Adrenal gland (tissue), 9 donors: ENCODE measurements at regions not wholly inside any gene's neighbourhood (a gene's known extent, or its start where the extent isn't known, plus 50 kb on each side); places are given as distances from the start of the nearest gene placed in this dataset.

Source experiments
- DNase-seq, 7 donors: peaks; one replicate each; pipeline ENCODE4 v3.0.0-alpha.2; 2019 to 2020
- H3K27ac ChIP-seq, 5 donors: fragments of 200-600 bp; sonication (generic) in 4 of 5; 1 replicate in 3 of 5; 2 replicates in 2 of 5; pipeline versions ENCODE4 v1.5.1 to v1.8.0; 2016 to 2020; ENCODE audit warnings: mild to moderate bottlenecking in 1 of 5
- H3K27me3 ChIP-seq: fragments of 200-600 bp; 2 replicates; pipeline ENCODE4 v1.8.0; 2021
- H3K36me3 ChIP-seq, 2 donors: fragments of 200-600 bp; replicated peaks in 1 of 2; 1 replicate in 1 of 2; 2 replicates in 1 of 2; pipeline versions ENCODE4 v1.5.1 to v1.8.0; 2018 to 2022
- H3K4me1 ChIP-seq, 2 donors: fragments of 200-600 bp; replicated peaks in 1 of 2; 1 replicate in 1 of 2; 2 replicates in 1 of 2; pipeline versions ENCODE4 v1.5.1 to v1.8.0; 2018 to 2021
- H3K4me3 ChIP-seq, 4 donors: fragments of 200-600 bp; sonication (generic) in 3 of 4; one replicate each; pipeline ENCODE4 v1.5.1; 2016 to 2018
- H3K9me3 ChIP-seq, 3 donors: fragments of 200-600 bp; sonication (generic) in 1 of 3; replicated peaks in 1 of 3; 1 replicate in 2 of 3; 2 replicates in 1 of 3; pipeline versions ENCODE4 v1.5.1 to v1.8.0; 2016 to 2021
- POLR2A ChIP-seq, 2 donors: fragments of 450-650 bp; IDR thresholded peaks; one replicate each; pipeline ENCODE4 v1.6.1; 2017; ENCODE audit warnings: antibody characterized with exemption in 2 of 2, mild to moderate bottlenecking in 2 of 2, moderate library complexity in 1 of 2
- WGBS, 4 donors: extraction: QIAGEN DNeasy Blood & Tissue Kit in 2 of 4; methylation state at CpG; one replicate each; pipeline versions ENCODE4 v1.1.5 to v1.1.7; 2013 to 2017; 5-methylcytosine and 5-hydroxymethylcytosine counted together
- intact Hi-C, 2 donors: fragments of 100-400 bp; cut with DNase I; formaldehyde crosslinking; loops; one replicate each; pipeline versions ENCODE4 v1.14.1 to v1.15.0; 2022 to 2023
- TF ChIP-seq, protein P1 (sequence below), 6 experiments: fragments of 450-650 bp in 4 of 6; fragments of 200-600 bp in 2 of 6; sonication (generic) in 1 of 6; IDR thresholded peaks; 1 replicate in 5 of 6; 2 replicates in 1 of 6; pipeline versions ENCODE4 v1.5.1 to v1.8.0; 2016 to 2021; ENCODE audit warnings: antibody characterized with exemption in 6 of 6, mild to moderate bottlenecking in 2 of 6, moderate library complexity in 1 of 6
- donor health status: healthy with polysubstance abuse.
- donor health status: Bipolar disorder and iron deficiency.
- donor health status: DM: yes; HTN: yes; CAD: no.
- donor health status: DM: no; HTN: no; CAD: no.
- donor health status: DM: no; HTN: no; CAD: no.

DNA sequence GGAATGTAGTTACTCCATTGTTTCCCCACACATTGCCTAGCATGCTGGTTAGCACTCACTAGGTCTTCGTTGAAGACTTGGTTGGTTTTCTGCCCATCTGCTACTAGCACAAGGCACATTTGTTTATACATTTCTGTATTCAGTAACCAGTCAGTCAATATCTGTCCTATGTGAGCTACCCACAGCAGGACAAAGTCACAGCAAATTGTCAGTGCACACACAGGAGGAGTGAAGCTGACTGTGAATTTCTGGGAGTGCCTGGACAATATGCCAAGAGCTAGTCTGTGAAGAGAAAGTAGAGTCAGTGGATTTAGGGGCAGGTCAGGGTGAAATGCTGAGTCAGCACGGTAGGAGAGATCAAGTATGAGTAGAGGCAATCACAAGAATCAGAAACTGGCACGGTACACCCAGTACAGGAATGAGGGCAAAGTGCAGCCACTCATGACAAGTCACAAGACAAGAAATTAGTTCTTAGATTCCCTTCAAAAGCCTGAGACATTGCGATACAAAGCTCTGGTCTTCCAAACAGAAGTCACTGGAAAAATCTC, 1049.8 kb upstream of the POU3F4 start:
- no peak overlapping the region for H3K27ac ChIP-seq
- H3K36me3 ChIP-seq, result no peaks in the 10 kb centered on the region
- intact Hi-C loops, result no loop called here
- no peaks in the 10 kb centered on the region for H3K27me3 ChIP-seq
- TF ChIP-seq, protein P1, sequence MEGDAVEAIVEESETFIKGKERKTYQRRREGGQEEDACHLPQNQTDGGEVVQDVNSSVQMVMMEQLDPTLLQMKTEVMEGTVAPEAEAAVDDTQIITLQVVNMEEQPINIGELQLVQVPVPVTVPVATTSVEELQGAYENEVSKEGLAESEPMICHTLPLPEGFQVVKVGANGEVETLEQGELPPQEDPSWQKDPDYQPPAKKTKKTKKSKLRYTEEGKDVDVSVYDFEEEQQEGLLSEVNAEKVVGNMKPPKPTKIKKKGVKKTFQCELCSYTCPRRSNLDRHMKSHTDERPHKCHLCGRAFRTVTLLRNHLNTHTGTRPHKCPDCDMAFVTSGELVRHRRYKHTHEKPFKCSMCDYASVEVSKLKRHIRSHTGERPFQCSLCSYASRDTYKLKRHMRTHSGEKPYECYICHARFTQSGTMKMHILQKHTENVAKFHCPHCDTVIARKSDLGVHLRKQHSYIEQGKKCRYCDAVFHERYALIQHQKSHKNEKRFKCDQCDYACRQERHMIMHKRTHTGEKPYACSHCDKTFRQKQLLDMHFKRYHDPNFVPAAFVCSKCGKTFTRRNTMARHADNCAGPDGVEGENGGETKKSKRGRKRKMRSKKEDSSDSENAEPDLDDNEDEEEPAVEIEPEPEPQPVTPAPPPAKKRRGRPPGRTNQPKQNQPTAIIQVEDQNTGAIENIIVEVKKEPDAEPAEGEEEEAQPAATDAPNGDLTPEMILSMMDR (IDR thresholded peaks at IDR 0.05), result no peak
- TF ChIP-seq POLR2A (IDR thresholded peaks at IDR 0.05), result no peak
- no peak for DNase-seq
- H3K4me1 ChIP-seq, result no peaks in the 10 kb centered on the region
- no peaks in the 10 kb centered on the region for H3K9me3 ChIP-seq
- WGBS, 4 donors, result 60 to 71% (median 65%) methylated on average over 4 of the region's 4 CpGs
- no peak overlapping the region for H3K4me3 ChIP-seq

- Histone ChIP-seq H3K27ac (no peak overlapping the region), H3K4me3 (no peak overlapping the region), H3K9me3 (no peaks in the 10 kb centered on the region), H3K36me3 (no peaks in the 10 kb centered on the region), H3K4me1 (no peaks in the 10 kb centered on the region), H3K27me3 (no peaks in the 10 kb centered on the region)
- TF ChIP-seq, protein P1 (IDR thresholded peaks at IDR 0.05), result no peak
- no peak for TF ChIP-seq POLR2A (IDR thresholded peaks at IDR 0.05)
- WGBS, 4 donors, result 56 to 68% (median 62%) methylated on average over 2 of the region's 2 CpGs
- no peak for DNase-seq
- intact Hi-C loops, result no loop called here
Observed at GRCh38 chrX:82466994-82467393, 1041.1 kb upstream of the POU3F4 start.
